ENCODE measurements at regions not wholly inside any gene's neighbourhood (a gene's known extent, or its start where the extent isn't known, plus 50 kb on each side); places are given as distances from the start of the nearest gene placed in this dataset.
"Not testable (repeated sequence)": the region's sequence is repeated elsewhere in the genome, so short reads cannot be mapped to it uniquely, and the experiment has no call there.

DNA sequence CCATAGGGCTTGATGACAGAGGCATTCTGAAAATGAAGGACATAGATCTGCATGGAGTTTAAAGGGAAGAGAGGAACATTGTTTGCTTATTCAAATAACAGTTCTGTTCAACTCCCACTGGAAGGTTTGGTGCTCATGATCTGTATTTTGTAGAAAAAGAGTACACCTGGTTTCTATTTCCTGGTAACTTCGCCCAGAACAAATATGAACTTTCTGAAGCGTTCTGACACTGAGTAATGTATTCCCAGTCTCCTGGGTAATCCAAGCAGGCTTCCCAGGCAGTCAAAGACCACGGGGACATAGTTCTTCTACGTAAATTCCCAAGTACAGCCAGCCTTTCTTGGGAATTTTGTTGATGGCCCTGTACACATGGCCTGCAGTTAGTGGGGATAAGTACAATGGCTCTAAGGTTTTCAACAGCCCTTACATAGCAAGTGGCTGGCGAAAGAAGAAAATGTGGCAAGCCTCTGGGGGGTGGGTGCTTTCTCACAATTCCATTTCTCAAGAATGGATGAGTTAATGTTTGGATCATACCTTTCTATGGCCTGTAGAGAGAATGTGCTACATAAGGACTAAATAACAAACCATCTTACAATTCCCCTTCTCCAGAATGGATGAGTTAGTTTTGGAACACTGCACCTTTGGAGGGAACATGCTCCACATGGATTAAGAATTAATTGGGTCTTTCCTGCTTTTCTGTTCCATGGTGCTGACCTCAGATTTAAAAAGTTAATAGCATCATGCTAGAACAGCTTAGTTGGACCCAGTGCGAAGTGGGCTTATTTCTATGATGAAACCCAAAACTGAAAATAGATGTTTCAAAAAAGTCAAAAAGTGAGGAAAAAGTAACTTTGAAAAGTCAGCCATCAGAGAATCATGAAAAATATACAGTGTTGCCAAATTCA lies 52.7 kb downstream of the COL6A6 start:
- ATAC-seq (ENCODE audit: poor library complexity), result peak; percentile 27
- intact Hi-C loops (cut with DNase I), result no loop called here
- no peak for DNase-seq

DNA sequence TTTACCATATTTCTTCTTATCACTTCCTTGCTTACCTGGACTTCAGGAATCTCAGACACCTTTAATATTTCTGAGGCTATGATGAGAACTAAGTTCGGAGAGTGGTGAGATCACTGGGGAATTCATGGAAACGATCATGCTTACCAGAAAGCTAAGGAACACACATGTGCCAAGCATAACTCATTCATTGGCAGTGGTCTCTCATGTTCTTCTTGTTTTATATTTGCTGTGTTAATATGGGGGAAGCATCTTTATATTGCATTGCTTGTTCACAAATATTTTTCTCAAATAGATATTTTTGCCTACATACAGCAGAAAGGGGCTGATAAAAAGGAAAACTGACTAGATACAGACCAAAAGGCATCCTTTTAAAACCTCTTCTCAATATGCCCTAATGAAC lies 55.8 kb downstream of the COL6A6 start:
- no peak for ATAC-seq (ENCODE audit: poor library complexity)
- no peak for DNase-seq
- intact Hi-C loops (cut with DNase I), result no loop called here

DNA sequence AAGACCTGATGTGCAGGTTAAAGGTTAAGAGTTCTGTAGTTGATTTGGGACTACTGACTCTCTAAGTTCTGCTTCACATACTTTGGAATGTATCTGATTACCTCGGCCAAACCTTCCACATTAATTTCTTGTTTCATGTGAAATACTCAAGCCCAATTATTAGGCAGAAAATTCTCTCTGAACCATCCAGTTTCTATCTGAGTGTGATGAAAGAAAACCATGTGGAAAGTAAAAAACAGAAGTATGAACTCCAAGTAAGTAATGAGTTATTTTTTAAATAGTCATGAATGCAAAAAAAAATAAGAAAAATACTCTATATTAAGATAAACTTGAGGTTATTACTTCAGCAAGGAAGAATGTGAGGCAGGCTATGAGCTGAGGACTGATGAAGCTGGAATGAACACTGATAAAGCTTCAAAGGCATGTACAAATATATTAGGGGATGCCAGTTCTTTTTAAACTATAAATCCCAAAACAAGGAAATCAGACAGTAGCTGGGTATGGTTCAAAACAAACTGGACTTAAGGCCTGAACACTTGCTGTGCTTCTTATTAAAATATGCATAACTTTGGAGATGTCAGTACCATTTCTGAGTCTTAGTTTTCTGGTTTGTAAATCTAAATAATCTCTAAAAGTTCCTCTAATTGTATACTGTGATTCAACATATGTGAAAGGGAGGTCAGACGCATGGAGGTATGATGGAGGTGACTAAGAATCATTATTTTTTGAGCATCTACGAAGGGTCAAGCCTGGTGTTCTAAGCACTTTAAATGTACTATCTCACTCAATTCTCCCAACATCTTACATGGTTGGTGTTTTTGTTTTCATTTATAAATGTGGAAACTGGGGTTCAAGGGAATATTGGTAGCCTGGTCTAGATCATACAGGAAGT lies 59.6 kb downstream of the COL6A6 start:
- intact Hi-C loops (cut with DNase I), result no loop called here
- peak; percentile 42 for ATAC-seq (ENCODE audit: poor library complexity)
- DNase-seq, result no peak

DNA sequence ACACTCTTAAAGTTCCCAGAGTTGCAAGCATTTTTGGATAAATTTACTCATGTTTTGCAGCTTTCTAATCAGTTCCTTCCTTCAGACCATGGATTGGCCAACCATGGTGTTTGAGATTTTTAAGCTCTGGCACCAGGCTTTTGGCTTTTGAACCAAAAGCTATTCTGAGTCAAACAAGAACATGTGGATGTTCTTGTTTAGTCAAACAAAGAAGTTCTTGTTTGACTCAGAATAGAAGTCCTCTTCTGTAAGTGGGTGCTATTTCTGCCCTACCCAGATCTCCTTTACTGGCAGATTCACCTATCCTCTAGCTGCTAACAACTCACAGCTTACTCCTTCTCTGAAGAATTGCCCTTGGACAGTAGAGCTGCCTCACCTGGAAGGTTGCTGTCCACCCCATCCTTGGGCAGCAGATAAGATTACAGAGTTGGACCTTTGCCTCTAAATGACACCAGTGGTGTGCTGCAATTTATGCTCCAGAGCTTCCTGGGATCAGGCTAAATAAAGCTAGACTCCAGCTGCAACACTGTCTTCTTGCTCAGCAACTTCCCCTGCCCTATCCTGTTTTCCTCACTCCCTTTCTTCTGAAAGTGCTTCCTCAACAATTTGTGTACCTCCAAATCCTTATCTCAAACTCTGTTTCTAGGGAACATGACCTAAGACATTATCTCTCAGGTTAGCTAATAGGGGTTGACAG lies 65.6 kb downstream of the COL6A6 start:
- intact Hi-C loops (cut with DNase I), result no loop called here
- peak; percentile 90 for ATAC-seq (ENCODE audit: poor library complexity)
- DNase-seq, result no peak

DNA sequence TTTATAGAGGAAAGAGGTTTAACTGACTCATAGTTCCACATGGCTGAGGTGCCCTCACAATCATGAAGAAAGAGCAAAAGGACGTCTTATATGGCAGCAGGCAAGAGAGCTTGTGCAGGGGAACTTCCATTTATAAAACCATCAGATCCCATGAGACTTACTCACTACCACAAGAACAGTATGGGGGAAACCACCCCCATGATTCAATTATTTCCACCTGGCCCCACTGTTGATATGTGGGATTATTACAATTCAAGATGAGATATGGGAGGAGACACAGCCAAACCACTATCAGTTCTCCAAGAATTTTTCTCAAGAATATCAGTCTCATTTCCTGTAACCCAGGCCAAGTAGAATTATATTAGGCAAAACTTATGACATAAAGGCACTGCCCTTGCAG lies 77.8 kb downstream of the COL6A6 start:
- intact Hi-C loops (cut with DNase I); DNase-seq; ATAC-seq (ENCODE audit: poor library complexity): not testable (repeated sequence)

DNA sequence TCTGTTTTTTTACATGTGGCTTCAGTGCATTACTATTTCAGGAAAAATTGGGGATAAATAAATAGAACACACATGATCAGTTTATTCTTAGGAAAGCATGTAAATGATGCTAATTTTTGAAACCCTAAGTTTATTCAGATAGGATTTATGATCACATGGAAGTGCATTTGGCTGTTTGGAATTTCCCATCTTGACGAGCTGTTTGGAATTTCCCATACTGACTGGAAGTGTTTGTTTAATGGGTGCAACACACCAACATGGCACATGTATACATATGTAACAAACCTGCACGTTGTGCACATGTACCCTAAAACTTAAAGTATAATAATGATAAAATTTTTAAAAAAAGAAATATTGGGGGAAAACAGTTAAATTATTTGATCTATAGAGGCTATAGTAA lies 79.5 kb downstream of the COL6A6 start:
- intact Hi-C loops (cut with DNase I), result no loop called here
- no peak for DNase-seq
- ATAC-seq (ENCODE audit: poor library complexity), result no peak

DNA sequence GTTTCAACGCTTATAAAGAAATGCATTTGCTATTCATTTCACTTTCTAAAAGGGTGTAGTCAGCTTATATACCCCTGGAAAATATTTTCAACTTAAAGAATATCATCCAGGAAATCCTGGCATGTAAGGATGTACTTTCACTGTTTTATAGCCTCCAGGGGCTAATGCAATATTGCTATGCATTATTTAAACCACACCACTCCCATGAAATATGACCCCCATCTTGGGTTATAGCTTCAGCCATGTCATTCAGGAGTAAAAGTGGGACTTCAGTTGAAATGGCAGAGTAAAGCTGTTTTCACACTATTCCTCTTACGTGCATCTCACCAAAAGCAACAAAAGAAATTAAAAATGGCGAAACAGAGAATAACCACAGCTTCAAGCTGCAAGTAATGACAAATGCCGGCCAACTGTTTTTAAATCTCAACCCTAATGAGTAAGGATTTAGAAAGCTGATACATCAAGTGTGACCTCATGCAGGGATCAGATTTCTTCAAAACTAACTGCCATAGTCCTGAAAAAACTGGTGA lies 84.5 kb downstream of the COL6A6 start:
- DNase-seq, result no peak
- intact Hi-C loops (cut with DNase I), result no loop called here
- no peak for ATAC-seq (ENCODE audit: poor library complexity)

DNA sequence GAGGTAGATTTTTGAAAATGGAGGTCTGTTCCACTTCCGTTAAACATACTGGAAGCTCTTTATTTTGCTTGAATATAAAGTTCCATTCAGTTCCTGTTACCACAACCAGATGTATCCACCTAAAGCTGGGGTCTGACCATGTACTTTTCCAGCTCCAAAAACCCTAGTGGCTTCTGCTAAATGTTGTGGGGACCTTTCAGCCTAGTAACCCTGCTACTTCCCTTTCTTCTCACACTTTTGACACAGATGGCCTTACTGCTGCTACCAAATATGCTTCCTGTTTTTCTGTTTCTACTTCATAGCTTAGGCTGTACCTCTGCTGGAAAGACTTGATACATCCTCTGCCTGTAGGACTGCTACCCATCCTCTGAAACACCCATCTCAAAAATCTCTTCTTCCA lies 87.8 kb downstream of the COL6A6 start:
- no peak for ATAC-seq (ENCODE audit: poor library complexity)
- intact Hi-C loops (cut with DNase I), result no loop called here
- DNase-seq, result no peak

DNA sequence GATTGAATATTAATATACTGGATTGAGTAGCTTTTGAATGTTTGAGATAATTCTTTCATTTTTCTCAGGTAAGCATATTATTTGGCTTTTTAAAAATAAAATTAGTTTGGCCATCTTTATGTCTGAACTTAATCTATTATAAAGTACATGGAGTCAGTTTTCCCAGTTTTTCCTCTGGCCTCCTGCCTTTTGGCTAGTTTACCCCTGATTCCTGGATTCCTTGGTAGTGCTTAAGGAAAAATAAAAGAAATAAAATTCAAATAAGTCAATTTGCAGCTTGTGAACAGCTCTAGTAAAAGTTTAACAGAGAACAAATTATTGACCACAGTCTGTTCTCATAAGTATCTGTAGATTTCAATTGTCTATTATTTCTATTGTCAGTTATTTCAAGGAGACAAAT lies 89.4 kb downstream of the COL6A6 start:
- intact Hi-C loops (cut with DNase I), result no loop called here
- ATAC-seq (ENCODE audit: poor library complexity) (no peak), DNase-seq (no peak)

DNA sequence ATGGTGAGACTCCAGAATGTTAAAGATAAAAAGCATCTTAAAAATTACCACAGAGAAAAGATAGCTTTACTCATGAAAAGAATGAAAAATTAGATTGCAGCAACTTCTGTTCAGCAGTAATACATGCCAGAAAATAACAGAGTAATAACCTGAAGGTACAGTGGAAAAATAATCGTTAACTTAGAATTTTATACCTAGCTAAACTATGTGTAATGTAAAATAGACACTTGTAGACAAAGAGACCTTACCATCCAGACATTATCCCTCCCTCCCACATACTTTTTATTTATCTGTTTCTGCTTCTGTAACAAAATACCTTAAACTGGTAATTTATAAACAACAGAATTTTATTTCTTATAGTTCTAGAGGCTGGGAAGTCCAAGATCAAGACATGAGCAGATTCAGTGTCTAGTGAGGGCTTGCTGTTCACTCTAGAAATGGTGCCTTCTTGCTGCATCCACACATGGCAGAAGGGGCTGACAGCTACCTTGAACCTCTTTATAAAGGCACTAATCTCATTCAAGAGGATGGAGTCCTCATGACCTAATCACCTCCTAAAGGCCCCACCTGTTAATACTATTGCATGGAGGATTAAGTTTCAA lies 90.7 kb downstream of the COL6A6 start:
- no peak for DNase-seq
- intact Hi-C loops (cut with DNase I), result no loop called here
- ATAC-seq (ENCODE audit: poor library complexity), result no peak

DNA sequence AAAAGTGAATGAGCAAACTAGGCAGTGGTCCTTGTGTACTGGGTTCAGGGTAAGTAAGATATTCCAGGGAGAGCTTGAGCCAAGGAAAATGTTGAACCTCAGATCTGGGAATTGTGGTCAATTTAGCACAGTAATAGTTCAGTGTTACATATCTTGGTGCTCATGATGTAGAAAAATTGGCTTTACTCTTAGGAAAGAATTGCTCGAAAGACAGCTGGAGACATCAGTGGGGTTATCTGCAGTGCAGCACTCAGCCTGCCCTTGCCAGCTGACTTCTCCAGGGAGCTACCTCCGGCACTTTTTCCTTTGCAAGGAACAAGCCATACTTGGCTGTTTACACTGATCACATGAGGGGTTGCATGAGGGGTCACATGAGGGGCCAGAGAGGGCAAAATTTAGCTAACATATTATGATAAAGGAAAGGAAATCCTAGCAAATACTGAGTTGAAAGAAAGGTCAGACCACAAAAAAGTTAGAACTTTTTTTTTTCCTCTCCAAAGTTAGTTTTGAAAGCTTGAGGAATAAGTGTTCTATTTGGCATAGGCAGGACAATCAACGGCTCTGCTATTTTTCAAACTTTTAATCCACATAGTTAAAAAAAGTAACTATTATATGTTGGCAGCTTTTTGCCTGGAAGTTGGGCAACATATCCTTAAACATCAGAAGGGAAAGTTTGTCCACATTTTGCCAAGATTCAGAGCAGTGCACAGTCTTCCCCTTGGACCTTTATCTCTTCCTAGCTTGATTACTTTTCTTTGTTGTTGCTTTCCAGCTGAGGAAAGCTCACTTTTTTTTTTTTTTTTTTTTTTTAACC lies 92.4 kb downstream of the COL6A6 start:
- intact Hi-C loops (cut with DNase I), result no loop called here
- ATAC-seq (ENCODE audit: poor library complexity) (peak; percentile 95), DNase-seq (peak; percentile 70)

DNA sequence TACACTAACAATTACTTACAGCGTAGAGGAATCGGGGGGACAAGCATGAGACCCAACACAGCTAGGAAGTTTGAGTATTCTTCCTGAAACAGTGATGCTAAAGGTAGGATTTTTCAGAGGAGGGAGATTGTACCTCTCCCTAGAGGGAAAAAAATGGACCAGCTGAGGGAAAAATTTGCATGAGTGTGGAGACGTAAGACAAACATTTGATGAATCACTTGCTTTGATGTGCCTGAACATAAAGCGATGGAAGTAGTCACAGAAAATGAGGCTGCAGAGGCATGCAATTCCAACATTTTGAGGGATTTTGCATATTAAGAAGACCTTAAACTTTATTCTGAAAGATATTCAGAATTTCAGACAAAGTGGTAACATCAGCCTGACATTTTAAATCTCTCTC lies 102.2 kb downstream of the COL6A6 start:
- ATAC-seq (ENCODE audit: poor library complexity) (no peak), DNase-seq (no peak)
- intact Hi-C loops (cut with DNase I), result no loop called here

DNA sequence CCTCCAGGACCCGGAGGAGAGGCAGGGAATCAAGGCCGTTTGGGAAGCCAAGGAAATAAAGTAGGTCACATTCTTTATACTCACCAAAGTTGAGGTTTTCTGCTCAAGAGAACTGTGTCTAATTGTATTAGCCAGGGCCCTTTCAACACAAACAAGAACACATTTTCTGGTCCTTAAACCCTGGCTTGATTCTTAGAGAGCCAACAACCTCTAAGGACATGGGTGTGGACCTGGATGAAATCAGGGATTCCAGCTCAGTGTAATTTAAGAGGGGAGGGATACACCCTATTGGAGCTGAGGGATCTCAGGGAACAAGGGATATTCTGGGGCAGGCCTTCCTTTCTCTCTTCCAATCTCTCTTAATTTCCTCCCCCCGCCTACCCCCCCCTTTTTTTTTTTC lies 104.8 kb downstream of the COL6A6 start:
- intact Hi-C loops (cut with DNase I), result no loop called here
- ATAC-seq (ENCODE audit: poor library complexity), result peak; percentile 67

DNA sequence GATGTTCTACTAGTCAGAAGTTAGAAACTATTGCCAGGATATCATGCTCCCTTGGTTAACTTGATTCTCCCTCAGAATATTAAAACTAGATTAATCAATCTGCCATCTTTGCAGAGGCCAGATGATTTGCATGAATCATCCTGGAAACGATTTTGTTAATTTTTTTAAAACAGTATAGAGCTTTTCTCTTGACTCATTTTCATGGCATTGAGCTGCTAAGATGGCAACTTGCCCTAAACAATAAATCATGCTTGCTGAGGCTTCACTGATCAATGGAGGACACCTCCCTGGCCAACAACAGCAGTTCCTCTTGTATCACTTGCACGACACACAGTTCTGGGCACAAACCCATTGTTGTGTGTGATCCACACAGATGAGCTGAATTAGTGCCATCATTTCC lies 109.1 kb downstream of the COL6A6 start:
- no peak for DNase-seq
- ATAC-seq (ENCODE audit: poor library complexity), result no peak
- intact Hi-C loops (cut with DNase I), result no loop called here

More for the DNA sequence above, 104.8 kb downstream of the COL6A6 start:
- no peak for DNase-seq

DNA sequence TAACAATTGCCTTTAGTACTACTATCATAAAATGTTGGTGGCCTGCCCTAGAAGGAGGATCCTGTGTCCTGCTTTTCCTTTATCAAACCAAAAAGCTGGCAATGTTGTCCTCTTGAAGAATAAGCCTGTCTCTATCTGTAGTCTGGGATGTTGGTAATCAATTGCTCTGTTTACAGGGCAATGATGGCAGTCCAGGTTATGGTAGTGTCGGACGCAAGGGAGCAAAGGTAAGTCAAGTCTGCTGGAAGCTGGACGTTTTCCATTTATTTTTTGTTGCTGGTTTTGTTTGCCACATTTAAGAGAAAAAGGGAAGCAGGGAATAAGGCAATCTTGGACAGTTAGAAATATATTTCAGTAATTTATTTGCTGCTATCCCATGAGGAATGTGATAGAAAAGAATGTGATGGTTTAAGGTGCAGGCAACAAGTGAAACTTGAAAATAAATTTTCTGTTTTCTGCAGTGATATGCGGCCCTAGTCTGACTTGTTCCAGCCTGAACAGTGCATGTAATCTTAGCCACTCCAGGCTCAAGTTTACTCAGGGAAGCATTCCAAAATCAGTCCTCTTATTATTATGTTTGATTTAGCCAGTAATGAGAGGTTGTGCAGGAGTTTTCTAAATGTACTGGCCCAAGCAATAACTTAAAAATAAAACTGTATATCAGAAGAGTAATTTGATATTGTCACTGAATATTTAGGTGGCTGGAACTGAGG lies 110.3 kb downstream of the COL6A6 start:
- no peak for DNase-seq
- no peak for ATAC-seq (ENCODE audit: poor library complexity)

DNA sequence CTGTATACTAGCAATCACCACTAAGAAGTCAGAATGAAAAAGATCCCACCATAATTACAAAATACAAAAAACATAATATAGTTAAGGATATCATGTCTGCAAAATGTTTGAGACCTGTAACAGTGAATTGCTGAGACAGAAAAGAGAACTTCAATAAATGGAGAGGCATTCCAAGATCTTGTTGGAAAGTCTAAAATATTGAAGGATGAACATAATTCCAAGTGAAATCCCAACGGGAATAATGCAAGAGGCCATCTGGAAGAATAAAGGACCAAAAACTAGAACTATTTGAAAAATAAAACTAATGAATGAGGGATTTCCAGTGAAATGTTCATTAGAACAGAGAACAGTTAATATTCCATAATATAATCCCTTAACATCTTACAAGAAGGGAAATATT lies 110.9 kb downstream of the COL6A6 start:
- DNase-seq (no peak), ATAC-seq (ENCODE audit: poor library complexity) (no peak)
- intact Hi-C loops (cut with DNase I), result no loop called here

More for the DNA sequence above, 110.3 kb downstream of the COL6A6 start:
- intact Hi-C loops (cut with DNase I), result no loop called here
